ENCODE measurements at regions not wholly inside any gene's neighbourhood (a gene's known extent, or its start where the extent isn't known, plus 50 kb on each side); places are given as distances from the start of the nearest gene placed in this dataset.

- no peaks in the 10 kb centered on the region for H3K79me2 ChIP-seq (ENCODE audit: insufficient read depth, low read length)
- no peak overlapping the region for H3K4me2 ChIP-seq (ENCODE audit: low read depth, low read length, poor library complexity, severe bottlenecking)
- TF ChIP-seq EZH2phosphoT487 (IDR thresholded peaks at IDR 0.05; ENCODE audit: borderline replicate concordance): no peak
- TF ChIP-seq CTCF (conservative IDR thresholded peaks at IDR 0.05; ENCODE audit: low read length): no peak
- no peak overlapping the region for H3K9ac ChIP-seq (ENCODE audit: low read depth, low read length, poor library complexity, severe bottlenecking)
- H3K4me3 ChIP-seq (ENCODE audit: low read length, poor library complexity, severe bottlenecking): no peak overlapping the region
- no peaks in the 10 kb centered on the region for H3F3A ChIP-seq (ENCODE audit: low read depth)
- H3K9me3 ChIP-seq (ENCODE audit: insufficient read depth, low read depth, low read length): no peaks in the 10 kb centered on the region
- H3K4me1 ChIP-seq (ENCODE audit: insufficient read depth, low read length, poor library complexity, severe bottlenecking): no peaks in the 10 kb centered on the region
- no peaks in the 10 kb centered on the region for H3K27me3 ChIP-seq (ENCODE audit: insufficient read depth, low read length, poor library complexity, severe bottlenecking)
- no peaks in the 10 kb centered on the region for H3K36me3 ChIP-seq (ENCODE audit: insufficient read depth, low read length)
- H4K20me1 ChIP-seq (ENCODE audit: insufficient read depth, low read length, poor library complexity, severe bottlenecking): no peaks in the 10 kb centered on the region
- no peaks in the 10 kb centered on the region for H3K9me2 ChIP-seq (replicated peaks; ENCODE audit: low read depth, low read length)
- no peak overlapping the region for H2AFZ ChIP-seq (ENCODE audit: low read length)
These were observed 279.8 kb upstream of the NETO1 start for GRCh38 chr18:73147590-73147989.

GRCh38 chr18:73144030-73144429 lies 276.2 kb upstream of the NETO1 start:
- H3K79me2 ChIP-seq (ENCODE audit: insufficient read depth, low read length): no peaks in the 10 kb centered on the region
- H4K20me1 ChIP-seq (ENCODE audit: insufficient read depth, low read length, poor library complexity, severe bottlenecking): no peaks in the 10 kb centered on the region
- no peaks in the 10 kb centered on the region for H3F3A ChIP-seq (ENCODE audit: low read depth)
- H3K36me3 ChIP-seq (ENCODE audit: insufficient read depth, low read length): no peaks in the 10 kb centered on the region
- H3K27me3 ChIP-seq (ENCODE audit: insufficient read depth, low read length, poor library complexity, severe bottlenecking): no peaks in the 10 kb centered on the region
- H3K9me3 ChIP-seq (ENCODE audit: insufficient read depth, low read depth, low read length): no peaks in the 10 kb centered on the region
- H3K4me2 ChIP-seq (ENCODE audit: low read depth, low read length, poor library complexity, severe bottlenecking): no peak overlapping the region
- TF ChIP-seq CTCF (conservative IDR thresholded peaks at IDR 0.05; ENCODE audit: low read length) (no peak), EZH2phosphoT487 (IDR thresholded peaks at IDR 0.05; ENCODE audit: borderline replicate concordance) (no peak)
- H3K4me1 ChIP-seq (ENCODE audit: insufficient read depth, low read length, poor library complexity, severe bottlenecking): no peaks in the 10 kb centered on the region
- H3K9ac ChIP-seq (ENCODE audit: low read depth, low read length, poor library complexity, severe bottlenecking): no peak overlapping the region
- no peaks in the 10 kb centered on the region for H3K9me2 ChIP-seq (replicated peaks; ENCODE audit: low read depth, low read length)
- H2AFZ ChIP-seq (ENCODE audit: low read length): no peak overlapping the region
- no peak overlapping the region for H3K4me3 ChIP-seq (ENCODE audit: low read length, poor library complexity, severe bottlenecking)

- TF ChIP-seq EZH2phosphoT487 (IDR thresholded peaks at IDR 0.05; ENCODE audit: borderline replicate concordance) (no peak), CTCF (conservative IDR thresholded peaks at IDR 0.05; ENCODE audit: low read length) (peak; percentile 86)
- Histone ChIP-seq H4K20me1 (ENCODE audit: insufficient read depth, low read length, poor library complexity, severe bottlenecking) (no peaks in the 10 kb centered on the region), H3K79me2 (ENCODE audit: insufficient read depth, low read length) (no peaks in the 10 kb centered on the region), H3K9me3 (ENCODE audit: insufficient read depth, low read depth, low read length) (no peaks in the 10 kb centered on the region), H3K4me3 (ENCODE audit: low read length, poor library complexity, severe bottlenecking) (no peak overlapping the region), H3K9ac (ENCODE audit: low read depth, low read length, poor library complexity, severe bottlenecking) (no peak overlapping the region), H3K36me3 (ENCODE audit: insufficient read depth, low read length) (no peaks in the 10 kb centered on the region), H3F3A (ENCODE audit: low read depth) (no peaks in the 10 kb centered on the region), H3K9me2 (replicated peaks; ENCODE audit: low read depth, low read length) (no peaks in the 10 kb centered on the region), H3K4me1 (ENCODE audit: insufficient read depth, low read length, poor library complexity, severe bottlenecking) (peaks cover 3% of the 10 kb centered on the region), H2AFZ (ENCODE audit: low read length) (0 out of 2 replicates have a peak overlapping the region, but pooled peaks have one; percentile 43), H3K27me3 (ENCODE audit: insufficient read depth, low read length, poor library complexity, severe bottlenecking) (no peaks in the 10 kb centered on the region), H3K4me2 (ENCODE audit: low read depth, low read length, poor library complexity, severe bottlenecking) (no peak overlapping the region)
These were observed 268.3 kb upstream of the NETO1 start for GRCh38 chr18:73136134-73136533.

Data from Loucy (cell line).